NAMALWA (cell line): ENCODE measurements at regions not wholly inside any gene's neighbourhood (a gene's known extent, or its start where the extent isn't known, plus 50 kb on each side); places are given as distances from the start of the nearest gene placed in this dataset.

Experiments
- DNase-seq: peaks from one replicate; pipeline ENCODE4 v3.0.0-alpha.2; 2015; ENCODE audit warnings: low spot score

DNA sequence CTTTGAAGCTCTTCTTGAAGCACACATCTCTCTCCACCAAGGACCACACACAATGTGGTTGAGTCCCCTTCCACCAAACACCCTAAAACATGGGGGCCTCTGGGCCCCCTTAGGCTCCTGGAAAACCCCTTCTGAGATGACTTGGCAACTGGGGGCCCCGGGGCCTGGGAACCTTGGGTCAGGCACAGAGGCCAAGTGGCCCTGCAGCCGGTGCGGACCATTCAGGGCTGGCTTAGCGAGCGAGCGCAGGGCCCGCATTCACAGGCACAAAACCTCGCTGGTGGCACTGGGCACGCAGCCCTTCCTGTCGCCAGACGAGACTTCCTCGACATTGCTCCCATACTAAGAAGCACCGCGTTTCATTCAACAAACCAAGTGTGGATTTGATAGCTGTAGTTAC, 111.2 kb upstream of the ID2 start:
- DNase-seq: no peak

- DNase-seq: peak; percentile 55
These were observed 110.5 kb upstream of the ID2 start for GRCh38 chr2:8571301-8571791.

DNA sequence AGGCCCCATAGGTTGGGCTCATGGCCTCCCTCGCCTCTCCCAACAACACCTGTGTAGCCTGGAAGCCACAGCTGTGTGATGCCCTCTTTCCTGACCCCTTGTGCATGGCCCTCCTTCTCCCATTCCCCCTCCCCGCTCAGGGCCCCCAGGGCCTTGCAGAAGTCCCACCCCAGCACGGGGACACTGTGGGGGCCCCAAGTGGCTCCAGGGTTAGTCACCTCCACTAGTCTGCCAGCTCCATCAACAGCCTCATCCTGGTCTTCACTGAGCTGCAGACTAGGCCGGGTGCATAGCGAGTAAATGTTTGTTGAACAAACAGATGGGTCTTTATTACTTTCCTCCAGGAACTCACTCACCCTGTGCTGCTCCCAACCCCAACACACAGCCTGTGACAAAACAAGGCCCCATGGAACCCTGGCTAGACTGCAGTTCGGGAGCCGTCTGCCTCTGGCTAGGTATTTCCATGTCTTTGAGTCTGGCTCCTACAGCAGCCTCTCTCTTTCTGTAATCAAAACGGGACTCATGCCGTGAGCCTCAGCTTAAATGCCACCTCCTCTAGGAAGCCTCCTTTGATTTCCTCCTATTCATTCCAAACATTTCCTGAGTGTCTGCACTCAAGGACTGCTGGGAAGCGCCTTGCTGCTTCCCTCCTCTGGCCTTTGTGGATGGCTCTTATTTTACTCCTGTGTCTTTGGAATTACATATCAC, 109.9 kb upstream of the ID2 start:
- DNase-seq: no peak

DNA sequence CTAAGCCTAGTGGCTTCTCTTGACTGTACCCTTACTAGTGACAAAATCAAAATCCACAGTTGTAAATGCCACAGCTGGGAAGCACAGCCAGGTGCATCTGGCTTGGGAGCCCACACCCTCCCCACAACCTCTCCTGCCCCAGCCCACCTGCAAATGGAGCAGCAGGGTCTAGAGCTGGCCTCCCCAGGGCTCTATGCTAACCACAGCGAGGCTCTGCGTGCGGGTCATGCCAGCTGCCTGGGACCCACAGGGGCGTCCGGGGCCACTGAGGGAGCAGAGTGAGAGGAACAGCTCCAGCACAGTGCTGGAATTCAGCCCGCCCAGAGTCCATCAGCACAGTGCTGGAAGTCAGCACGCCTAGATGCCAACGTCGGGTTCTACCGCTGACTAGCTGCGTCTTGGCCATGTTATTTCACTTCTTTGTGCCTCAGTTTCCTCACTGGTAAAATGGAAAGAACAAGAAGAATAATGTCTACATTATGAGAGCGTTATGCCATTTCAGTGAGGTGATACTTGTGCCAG, 109.1 kb upstream of the ID2 start:
- peak; percentile 66 for DNase-seq

- peak; percentile 46 for DNase-seq
These were observed 108.5 kb upstream of the ID2 start for GRCh38 chr2:8573234-8573941.

DNA sequence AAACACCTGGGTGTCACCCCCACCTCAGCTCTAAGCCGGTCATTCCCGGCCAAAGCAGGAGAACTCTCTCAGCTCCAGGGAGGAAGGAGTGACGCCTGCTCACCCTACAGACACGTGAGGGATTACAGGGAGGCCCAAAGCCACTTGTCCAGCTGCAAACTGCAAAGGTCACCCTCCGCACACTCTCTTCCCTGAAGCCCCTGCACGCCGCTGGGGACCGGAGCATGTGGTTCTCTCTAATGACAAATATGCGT, 108.0 kb upstream of the ID2 start:
- DNase-seq: no peak

GRCh38 chr2:8574196-8575037, 107.4 kb upstream of the ID2 start:
- peak; percentile 65 for DNase-seq

DNA sequence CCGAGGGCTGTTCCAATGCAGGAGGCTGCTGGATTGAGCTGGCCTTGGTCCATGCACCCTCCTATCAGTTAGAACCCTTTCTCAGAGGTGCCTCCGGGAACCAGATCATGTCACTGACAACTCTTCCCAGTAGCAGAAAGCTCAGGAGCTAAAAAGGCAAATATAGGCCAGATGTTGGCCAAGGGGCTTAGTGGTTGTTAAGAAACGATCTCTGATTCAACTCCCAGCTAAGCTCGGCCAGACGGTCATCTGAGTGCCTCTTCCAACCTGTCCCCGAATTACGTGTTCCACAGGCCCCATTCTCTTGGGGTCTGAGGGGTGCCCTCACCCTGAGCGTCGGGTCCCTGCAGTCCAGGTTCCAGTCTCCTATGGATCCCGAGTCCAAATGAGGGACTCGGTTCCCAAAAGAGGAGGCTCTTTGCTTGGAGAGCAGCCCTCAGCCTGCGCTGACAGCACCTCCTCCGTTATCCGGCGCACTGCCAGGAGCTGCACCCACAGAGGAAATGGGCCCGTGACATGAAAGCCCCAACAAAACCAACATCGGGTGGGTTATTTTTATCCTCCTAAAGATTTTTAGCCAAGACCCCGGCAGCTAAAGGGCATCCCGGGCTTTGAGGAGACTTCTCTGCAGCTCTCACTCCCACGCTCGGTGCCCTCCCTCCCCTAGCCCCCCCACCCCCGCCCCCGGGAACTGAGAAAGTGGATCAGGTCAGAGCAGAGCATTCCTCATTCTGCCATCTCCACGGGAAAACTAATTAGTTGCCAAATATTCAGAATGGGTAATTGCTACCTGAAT, 106.6 kb upstream of the ID2 start:
- peak; percentile 55 for DNase-seq

GRCh38 chr2:8575834-8576423, 105.9 kb upstream of the ID2 start:
- DNase-seq: peak; percentile 55

DNA sequence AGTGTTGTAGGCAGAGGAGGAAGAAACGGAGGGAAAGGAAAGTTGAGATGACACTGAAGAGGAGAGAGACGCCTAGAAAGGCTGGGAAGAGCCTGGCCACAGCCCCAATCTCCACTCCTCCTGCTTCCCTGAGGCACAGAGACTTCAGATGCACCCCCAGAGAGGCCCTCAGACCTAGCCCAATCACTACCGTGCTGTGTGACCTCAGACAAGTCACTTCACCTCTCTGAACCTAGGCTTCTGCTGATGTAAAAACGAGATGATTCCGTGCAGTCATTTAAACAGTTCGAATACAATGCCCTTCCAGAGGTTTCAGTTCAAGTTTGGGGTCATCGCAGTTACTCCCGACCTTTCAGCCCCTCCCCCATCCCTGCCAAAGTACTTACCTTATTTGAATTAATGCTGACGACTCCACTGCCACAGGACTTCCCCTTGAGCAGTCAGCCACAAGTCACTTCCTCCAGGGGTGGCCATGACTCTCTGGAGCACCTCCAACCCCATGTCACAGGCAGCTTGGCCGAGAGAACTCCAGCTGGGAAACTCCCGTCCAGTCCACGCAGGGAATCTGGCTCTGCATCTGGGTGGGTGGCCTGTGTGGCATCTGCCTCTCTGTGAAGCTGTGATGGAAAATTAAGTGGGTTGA, 105.2 kb upstream of the ID2 start:
- DNase-seq: peak; percentile 73

DNA sequence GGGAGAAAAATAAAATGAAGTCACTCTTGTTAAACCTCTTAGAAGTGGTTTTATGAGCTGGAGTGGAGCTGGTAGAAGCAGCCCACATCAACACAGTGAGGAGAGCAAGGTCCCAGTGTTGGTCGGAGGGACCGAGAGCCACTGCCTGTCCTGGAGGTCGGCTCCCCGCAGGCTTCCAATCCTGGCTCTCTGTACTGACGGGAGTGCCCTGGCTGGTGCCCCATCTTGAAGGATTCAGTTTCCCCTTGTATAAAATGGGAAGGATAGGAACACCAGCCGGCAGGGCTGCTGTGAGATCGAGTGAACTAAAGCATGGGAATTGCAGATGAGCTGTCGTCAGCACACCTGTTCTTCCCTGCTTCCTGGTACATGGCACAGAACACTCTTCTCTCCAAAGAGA, 104.3 kb upstream of the ID2 start:
- no peak for DNase-seq

- DNase-seq: peak; percentile 84
These were observed 103.3 kb upstream of the ID2 start for GRCh38 chr2:8578335-8579244.

DNA sequence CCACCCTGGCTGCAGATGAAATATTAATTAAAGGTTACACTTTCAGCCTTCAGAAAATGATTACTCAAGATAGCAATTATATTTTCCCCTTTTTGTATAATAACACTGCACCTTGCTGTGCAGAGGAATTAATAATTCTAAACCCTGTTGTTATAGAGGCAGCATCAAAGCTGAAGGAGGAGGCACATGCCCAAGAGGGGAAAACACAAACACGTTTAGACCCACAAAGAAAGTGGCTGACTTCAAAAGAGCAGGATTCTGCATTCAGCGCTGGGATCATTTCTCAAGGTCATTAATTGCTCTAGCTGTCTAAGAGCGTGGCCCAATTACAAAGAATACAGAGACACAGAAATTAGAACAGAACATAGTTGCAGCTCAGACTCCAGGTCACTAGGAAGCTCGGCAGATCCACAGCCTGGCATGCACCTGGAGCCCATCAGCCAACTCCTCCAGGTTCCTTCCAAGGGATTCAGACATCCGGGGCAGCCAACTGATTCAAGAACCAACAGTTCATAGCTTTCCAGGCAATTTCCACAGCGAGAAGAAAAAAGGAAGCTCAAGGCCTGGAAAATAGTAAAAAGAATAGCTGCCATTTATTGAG, 102.3 kb upstream of the ID2 start:
- DNase-seq: no peak

DNA sequence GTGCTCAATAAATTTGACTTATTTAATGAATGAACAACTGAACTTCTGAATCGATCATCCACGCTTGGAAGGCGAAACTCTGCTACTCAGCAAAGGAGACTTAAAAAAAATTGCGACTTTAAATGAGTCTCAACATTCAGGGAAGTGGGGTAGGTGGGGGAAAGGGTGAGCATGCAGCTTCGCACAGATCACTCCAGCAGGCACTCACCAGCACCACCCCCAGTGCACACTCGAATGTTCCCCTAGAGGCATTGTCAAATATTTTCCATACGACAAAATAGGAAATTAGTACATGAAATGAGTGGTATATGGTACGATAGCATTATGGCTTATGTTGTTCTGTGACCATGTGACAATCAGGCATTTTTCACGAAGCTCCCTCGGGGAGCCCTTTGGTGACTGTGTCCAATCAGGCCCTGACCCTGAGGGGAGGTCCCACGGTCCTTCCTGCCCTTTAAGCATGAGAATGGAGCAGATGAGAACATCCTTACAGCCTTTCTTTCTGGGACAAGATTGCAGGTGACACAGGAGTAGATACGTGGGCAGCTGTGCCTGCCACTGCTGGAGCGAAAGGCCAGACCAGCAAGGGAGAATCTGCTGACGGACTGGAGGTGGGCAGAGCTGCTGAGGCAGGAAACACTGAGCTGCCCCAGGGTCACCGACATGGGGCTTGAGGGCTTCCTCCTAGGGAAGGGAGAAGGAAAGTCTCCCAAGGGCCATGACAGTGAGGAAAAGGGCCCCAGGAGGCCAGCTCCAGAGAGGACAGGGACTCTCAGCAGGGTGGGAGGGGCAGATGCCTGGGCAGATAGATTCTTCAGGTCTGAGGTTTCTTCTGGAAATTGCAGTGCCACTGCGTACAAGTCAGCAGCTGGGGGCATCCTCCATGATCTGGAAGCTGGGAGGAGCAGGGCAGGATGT, 101.3 kb upstream of the ID2 start:
- peak; percentile 26 for DNase-seq

DNA sequence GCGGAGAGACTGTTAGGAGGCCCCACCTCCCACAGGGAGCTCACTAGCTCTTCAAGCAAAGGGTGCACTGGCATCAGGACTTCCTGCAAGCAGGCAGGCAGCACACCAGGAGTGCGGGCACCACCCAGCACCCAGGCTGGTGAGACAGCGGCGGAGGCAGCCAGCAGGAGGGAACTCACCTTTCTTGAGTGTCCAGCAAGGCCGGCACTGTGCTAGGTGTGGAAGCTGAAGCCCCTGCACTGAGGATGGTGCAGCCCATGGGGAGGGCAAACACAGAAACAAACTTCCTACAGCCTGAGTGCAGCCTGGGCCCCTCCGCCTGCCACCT, 100.7 kb upstream of the ID2 start:
- DNase-seq: no peak

- no peak for DNase-seq
These were observed 100.2 kb upstream of the ID2 start for GRCh38 chr2:8581601-8582041.

- no peak for DNase-seq
These were observed 99.7 kb upstream of the ID2 start for GRCh38 chr2:8582191-8582590.

- peak; percentile 42 for DNase-seq
These were observed 99.0 kb upstream of the ID2 start for GRCh38 chr2:8582651-8583399.
